Brain microvascular endothelial cell (primary cell): ENCODE measurements at regions not wholly inside any gene's neighbourhood (a gene's known extent, or its start where the extent isn't known, plus 50 kb on each side); places are given as distances from the start of the nearest gene placed in this dataset.

ENCODE experiments used
- DNase-seq: peaks from one replicate; pipeline ENCODE4 v3.0.0-alpha.2; 2020
- H3K27ac ChIP-seq: fragments of 250-450 bp; sonication (Bioruptor Pico); 2 replicates; pipeline ENCODE4 v1.5.1; 2020; ENCODE audit warnings: mild to moderate bottlenecking, moderate library complexity
- H3K27me3 ChIP-seq: fragments of 250-450 bp; sonication (Bioruptor Pico); replicated peaks from 2 replicates; pipeline ENCODE4 v1.5.1; 2020; ENCODE audit warnings: mild to moderate bottlenecking
- H3K36me3 ChIP-seq: fragments of 250-450 bp; sonication (Bioruptor Pico); replicated peaks from 2 replicates; pipeline ENCODE4 v1.5.1; 2020; ENCODE audit warnings: mild to moderate bottlenecking
- H3K4me3 ChIP-seq: 2 replicates; pipeline ENCODE4 v1.5.1; 2011; ENCODE audit warnings: low read depth, mild to moderate bottlenecking, control low read depth, low read length, moderate library complexity
- in situ Hi-C: cut with HindIII; loops from 2 replicates; pipeline ENCODE4 v1.10.0; 2017; ENCODE audit warnings: low sequenced_read_pairs, low pct_ligation_motif_present
- TF ChIP-seq, protein P1 (sequence below): IDR thresholded peaks from 2 replicates; pipeline ENCODE4 v1.5.1; 2011; ENCODE audit warnings: low read depth, mild to moderate bottlenecking, moderate library complexity, low read length, control low read depth, inconsistent platforms; ENCODE audit errors: missing control alignments

DNA sequence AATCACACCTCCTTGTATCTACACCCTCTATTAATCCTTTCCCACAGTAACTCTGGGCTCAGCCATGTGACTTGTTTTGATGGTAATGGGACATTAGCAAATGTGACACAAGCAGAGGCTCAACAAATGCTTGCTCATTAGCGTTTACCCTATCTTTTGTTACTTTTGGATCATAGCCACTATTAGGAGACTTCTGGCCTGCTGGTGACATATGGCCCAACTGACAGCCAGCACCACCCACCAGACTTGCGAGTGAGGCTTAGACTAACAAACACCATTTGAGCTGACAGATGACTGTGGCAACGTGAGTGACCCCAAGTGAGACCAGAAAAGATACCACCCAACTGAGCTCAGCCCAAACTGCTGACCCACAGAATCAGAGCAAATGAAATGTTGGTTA lies 154.1 kb downstream of the OLFM4 start:
- Histone ChIP-seq H3K27me3 (no peaks in the 10 kb centered on the region), H3K27ac (no peak overlapping the region), H3K4me3 (no peak overlapping the region), H3K36me3 (no peaks in the 10 kb centered on the region)
- DNase-seq, result no peak
- TF ChIP-seq, protein P1, sequence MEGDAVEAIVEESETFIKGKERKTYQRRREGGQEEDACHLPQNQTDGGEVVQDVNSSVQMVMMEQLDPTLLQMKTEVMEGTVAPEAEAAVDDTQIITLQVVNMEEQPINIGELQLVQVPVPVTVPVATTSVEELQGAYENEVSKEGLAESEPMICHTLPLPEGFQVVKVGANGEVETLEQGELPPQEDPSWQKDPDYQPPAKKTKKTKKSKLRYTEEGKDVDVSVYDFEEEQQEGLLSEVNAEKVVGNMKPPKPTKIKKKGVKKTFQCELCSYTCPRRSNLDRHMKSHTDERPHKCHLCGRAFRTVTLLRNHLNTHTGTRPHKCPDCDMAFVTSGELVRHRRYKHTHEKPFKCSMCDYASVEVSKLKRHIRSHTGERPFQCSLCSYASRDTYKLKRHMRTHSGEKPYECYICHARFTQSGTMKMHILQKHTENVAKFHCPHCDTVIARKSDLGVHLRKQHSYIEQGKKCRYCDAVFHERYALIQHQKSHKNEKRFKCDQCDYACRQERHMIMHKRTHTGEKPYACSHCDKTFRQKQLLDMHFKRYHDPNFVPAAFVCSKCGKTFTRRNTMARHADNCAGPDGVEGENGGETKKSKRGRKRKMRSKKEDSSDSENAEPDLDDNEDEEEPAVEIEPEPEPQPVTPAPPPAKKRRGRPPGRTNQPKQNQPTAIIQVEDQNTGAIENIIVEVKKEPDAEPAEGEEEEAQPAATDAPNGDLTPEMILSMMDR, result no peak
- in situ Hi-C loops, result no loop called here

DNA sequence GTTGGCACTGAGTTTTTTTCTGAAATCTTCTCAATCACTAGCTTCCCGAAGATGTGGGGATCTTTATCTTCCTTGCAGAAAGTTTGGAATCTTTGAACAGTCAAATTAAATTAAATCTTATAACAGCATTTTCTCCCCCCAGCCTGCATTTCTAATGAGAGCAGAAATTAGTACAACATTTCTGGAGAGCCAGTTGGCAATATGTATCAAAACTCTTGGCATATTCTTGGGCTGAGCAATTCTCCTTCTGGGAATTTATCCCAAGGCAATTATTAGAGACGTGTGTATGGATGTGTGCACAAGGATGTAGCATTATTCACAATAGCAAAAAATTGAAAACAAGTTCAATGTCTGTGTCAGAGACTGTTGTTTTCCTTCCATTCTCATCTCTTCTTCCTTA lies 159.5 kb downstream of the OLFM4 start:
- TF ChIP-seq, protein P1, result no peak
- DNase-seq, result no peak

DNA sequence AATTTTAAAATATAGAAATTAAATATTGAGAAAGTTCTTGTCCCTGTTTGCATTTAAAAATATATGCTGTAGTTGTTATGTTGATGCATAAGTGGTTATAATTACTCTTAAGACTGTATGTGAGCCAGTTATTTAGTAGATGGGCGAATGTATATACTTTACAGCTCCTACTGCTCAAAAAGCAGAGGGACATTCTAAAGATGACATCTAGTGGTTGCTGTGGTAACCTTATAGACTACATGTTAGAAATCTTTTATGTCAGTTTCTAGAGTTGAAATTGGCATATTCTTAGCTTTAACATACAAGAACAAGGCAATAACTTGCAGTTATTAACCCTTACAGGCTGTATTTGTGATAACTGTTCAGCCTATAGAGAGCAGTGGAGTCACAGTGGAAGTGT lies 160.5 kb downstream of the OLFM4 start:
- in situ Hi-C loops, result no loop called here

More for the DNA sequence above, 159.5 kb downstream of the OLFM4 start:
- Histone ChIP-seq H3K27me3 (no peaks in the 10 kb centered on the region), H3K4me3 (no peak overlapping the region), H3K27ac (no peak overlapping the region), H3K36me3 (no peaks in the 10 kb centered on the region)
- in situ Hi-C loops, result no loop called here

DNA sequence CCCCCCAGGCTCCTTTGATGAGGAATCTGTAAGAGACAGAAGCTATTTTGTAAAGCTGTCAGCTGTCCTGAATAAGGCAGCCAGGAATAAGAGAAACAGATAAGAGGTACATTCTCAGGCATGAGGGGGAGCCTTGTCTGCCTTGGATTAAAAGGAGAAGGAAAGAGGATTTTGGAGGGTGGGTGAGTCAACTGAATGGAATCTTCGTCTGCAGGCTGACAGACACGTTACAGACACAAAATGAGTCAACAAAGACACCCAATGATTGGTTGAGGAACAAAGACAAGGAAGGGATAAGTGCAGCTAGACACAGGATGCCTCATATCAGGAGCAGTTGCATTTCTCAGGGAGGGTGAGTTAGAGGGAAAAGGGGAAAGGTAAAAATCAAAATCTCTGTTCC lies 162.5 kb downstream of the OLFM4 start:
- no peak overlapping the region for H3K27ac ChIP-seq
- no peaks in the 10 kb centered on the region for H3K27me3 ChIP-seq
- DNase-seq, result no peak
- in situ Hi-C loops, result no loop called here
- TF ChIP-seq, protein P1, result no peak
- no peaks in the 10 kb centered on the region for H3K36me3 ChIP-seq
- no peak overlapping the region for H3K4me3 ChIP-seq

More for the DNA sequence above, 160.5 kb downstream of the OLFM4 start:
- no peak for DNase-seq
- Histone ChIP-seq H3K27ac (no peak overlapping the region), H3K4me3 (no peak overlapping the region), H3K36me3 (no peaks in the 10 kb centered on the region), H3K27me3 (no peaks in the 10 kb centered on the region)
- TF ChIP-seq, protein P1, result no peak

DNA sequence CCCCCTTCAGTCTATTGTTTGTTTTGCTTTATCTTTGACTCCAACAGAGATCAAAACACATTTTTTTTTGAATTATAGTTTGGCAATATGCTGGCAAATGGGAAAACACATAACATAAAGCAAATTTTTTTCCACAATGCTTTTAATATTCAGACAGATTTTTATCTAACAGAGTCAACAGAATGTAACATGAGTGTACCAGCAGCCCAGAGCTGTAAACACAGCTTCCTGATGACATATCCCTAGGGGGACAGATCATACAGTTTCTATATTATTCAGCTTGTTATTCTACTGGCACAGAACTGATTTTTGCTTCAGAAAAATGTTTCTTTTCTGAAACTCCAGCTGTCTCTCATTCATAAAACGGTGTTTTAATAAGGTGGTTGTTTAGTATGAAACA lies 168.8 kb downstream of the OLFM4 start:
- H3K27me3 ChIP-seq, result no peaks in the 10 kb centered on the region
- TF ChIP-seq, protein P1, result no peak
- no peak for DNase-seq

DNA sequence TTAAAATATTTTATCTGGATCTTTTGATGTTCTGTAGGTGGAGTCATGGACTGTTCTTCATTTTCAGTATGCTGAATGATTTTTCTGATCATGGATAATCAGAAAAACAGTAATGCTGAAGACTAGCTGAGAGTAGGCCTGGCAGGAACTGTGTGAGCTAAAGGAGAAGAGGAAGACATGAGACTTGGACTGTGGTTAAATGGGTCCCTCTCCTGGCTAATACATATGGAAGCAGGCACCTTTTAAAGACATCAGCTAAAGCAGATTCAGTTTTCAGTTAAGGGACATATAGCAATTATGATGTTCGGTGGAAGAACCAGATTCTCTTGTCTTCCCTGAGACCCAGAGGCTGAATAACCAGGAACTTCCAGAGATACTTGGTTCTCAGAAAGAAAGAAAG lies 169.4 kb downstream of the OLFM4 start:
- H3K36me3 ChIP-seq, result no peaks in the 10 kb centered on the region
- H3K27me3 ChIP-seq, result no peaks in the 10 kb centered on the region
- in situ Hi-C loops, result no loop called here
- DNase-seq, result no peak
- no peak overlapping the region for H3K27ac ChIP-seq
- TF ChIP-seq, protein P1, result no peak
- no peak overlapping the region for H3K4me3 ChIP-seq

More for the DNA sequence above, 168.8 kb downstream of the OLFM4 start:
- Histone ChIP-seq H3K4me3 (no peak overlapping the region), H3K36me3 (no peaks in the 10 kb centered on the region), H3K27ac (no peak overlapping the region)
- in situ Hi-C loops, result no loop called here
